HCT116 (cell line): ENCODE measurements at regions not wholly inside any gene's neighbourhood (a gene's known extent, or its start where the extent isn't known, plus 50 kb on each side); places are given as distances from the start of the nearest gene placed in this dataset.

ENCODE experiments used
- ATAC-seq: fragments of 200-7000 bp; cut with Tn5 transposase; 2 replicates; pipeline ENCODE4 v1.9.1; 2020; ENCODE audit warnings: mild to moderate bottlenecking, moderate library complexity
- BruUV-seq: library from RNA; stranded (reverse); fragments of 400-500 nt; replicated peaks from 2 replicates; lab custom pipeline; 2021; lab: Mats Ljungman, UMichigan
- CTCF ChIA-PET: fragments of 300-600 bp; sonication (Branson Sonifier 250); formaldehyde crosslinking; loops from one replicate; lab custom pipeline; 2021; ENCODE audit warnings: antibody characterized with exemption; lab: Charles Lee
- POLR2A ChIA-PET: fragments of 300-600, 350-600 bp; sonication (Branson Sonifier 250); formaldehyde crosslinking; loops from one replicate; lab custom pipeline; 2021; ENCODE audit warnings: antibody characterized with exemption; lab: Charles Lee
- RAD21 ChIA-PET, 2 experiments: fragments of 300-600 bp; sonication (Branson Sonifier 250); formaldehyde crosslinking; loops; one replicate each; lab custom pipeline; 2023; ENCODE audit warnings: low total read pairs in 2 of 2; ENCODE audit not compliant: uncharacterized antibody in 2 of 2, unreplicated experiment in 2 of 2, low non-redundant PET in 1 of 2; lab: Charles Lee
- DNase-seq: peaks from one replicate; pipeline ENCODE4 v3.0.0-alpha.2; 2010; ENCODE audit warnings: low read depth, low spot score
- H2AFZ ChIP-seq: fragments of 200-600 bp; shearing (Covaris generic), sonication (generic); 2 replicates; pipeline ENCODE4 v1.6.1; 2017; ENCODE audit warnings: low read depth, mixed run types, mixed read lengths, antibody characterized with exemption, low read length; ENCODE audit not compliant: poor library complexity, severe bottlenecking
- H3K27ac ChIP-seq: 2 replicates; pipeline ENCODE4 v1.5.1; 2012; ENCODE audit warnings: low read depth, low read length
- H3K27me3 ChIP-seq: fragments of 200-600 bp; sonication (generic); 2 replicates; pipeline ENCODE4 v1.6.1; 2016; ENCODE audit warnings: mixed run types, low read length, mixed read lengths; ENCODE audit not compliant: insufficient read depth
- H3K36me3 ChIP-seq, 2 experiments: fragments of 200-500 bp in 1 of 2; fragments of 200-600 bp in 1 of 2; sonication (Bioruptor generic) in 1 of 2; sonication (generic) in 1 of 2; 2 replicates each; pipeline versions ENCODE4 v1.5.1 to v1.6.1; 2014 to 2016; ENCODE audit warnings: low read length in 2 of 2, inconsistent platforms in 1 of 2, mixed read lengths in 1 of 2, mixed run types in 1 of 2; ENCODE audit not compliant: insufficient read depth in 2 of 2, control insufficient read depth in 1 of 2
- H3K4me1 ChIP-seq, 2 experiments: fragments of 200-600 bp in 1 of 2; sonication (generic) in 1 of 2; 2 replicates each; pipeline versions ENCODE4 v1.5.1 to v1.6.1; 2012 to 2017; ENCODE audit warnings: low read length in 2 of 2, inconsistent platforms in 1 of 2, mild to moderate bottlenecking in 1 of 2, mixed read lengths in 1 of 2, mixed run types in 1 of 2, moderate library complexity in 1 of 2; ENCODE audit not compliant: insufficient read depth in 2 of 2, control insufficient read depth in 1 of 2
- H3K4me2 ChIP-seq: fragments of 200-600 bp; sonication (generic); 2 replicates; pipeline ENCODE4 v1.6.1; 2017; ENCODE audit warnings: mixed run types, low read length, mixed read lengths
- H3K4me3 ChIP-seq, 2 experiments: fragments of 200-600 bp in 1 of 2; sonication (generic) in 1 of 2; replicated peaks in 1 of 2; 2 replicates each; pipeline ENCODE4 v1.5.1; 2011 to 2016; ENCODE audit warnings: low read length in 2 of 2, control low read depth in 1 of 2, low read depth in 1 of 2, mild to moderate bottlenecking in 1 of 2, mixed read lengths in 1 of 2, mixed run types in 1 of 2
- H3K79me2 ChIP-seq: fragments of 200-600 bp; sonication (generic); 2 replicates; pipeline ENCODE4 v1.6.1; 2017; ENCODE audit warnings: mild to moderate bottlenecking, mixed run types, low read length, moderate library complexity, mixed read lengths; ENCODE audit not compliant: insufficient read depth
- H3K9ac ChIP-seq: fragments of 200-600 bp; sonication (generic); 2 replicates; pipeline ENCODE4 v1.6.1; 2016; ENCODE audit warnings: low read length, mixed read lengths
- H3K9me2 ChIP-seq: fragments of 200-600 bp; sonication (generic), shearing (Covaris generic); 2 replicates; pipeline ENCODE4 v1.6.1; 2017; ENCODE audit warnings: mixed run types, mild to moderate bottlenecking, moderate library complexity; ENCODE audit not compliant: insufficient read depth
- H3K9me3 ChIP-seq, 2 experiments: fragments of 200-500 bp in 1 of 2; fragments of 200-600 bp in 1 of 2; sonication (Bioruptor generic) in 1 of 2; sonication (generic) in 1 of 2; 2 replicates each; pipeline ENCODE4 v1.6.1; 2014 to 2017; ENCODE audit warnings: low read length in 2 of 2, mixed read lengths in 2 of 2, inconsistent platforms in 1 of 2, low read depth in 1 of 2, mild to moderate bottlenecking in 1 of 2, mixed run types in 1 of 2, moderate library complexity in 1 of 2; ENCODE audit not compliant: control insufficient read depth in 1 of 2, insufficient read depth in 1 of 2
- H4K20me1 ChIP-seq: fragments of 200-600 bp; sonication (generic), shearing (Covaris generic); 2 replicates; pipeline ENCODE4 v1.6.1; 2017; ENCODE audit warnings: mixed run types, mild to moderate bottlenecking, moderate library complexity; ENCODE audit not compliant: insufficient read depth
- CEBPB ChIP-seq: IDR thresholded peaks from 2 replicates; pipeline ENCODE4 v1.6.1; 2012; ENCODE audit warnings: low read depth
- EZH2phosphoT487 ChIP-seq: fragments of 200-600 bp; IDR thresholded peaks from 2 replicates; pipeline ENCODE4 v1.6.1; 2018; ENCODE audit warnings: antibody characterized with exemption, borderline replicate concordance
- JUND ChIP-seq: IDR thresholded peaks from 2 replicates; pipeline ENCODE4 v1.6.1; 2012
- POLR2A ChIP-seq: IDR thresholded peaks from 2 replicates; pipeline ENCODE4 v1.7.0; 2011; ENCODE audit warnings: borderline replicate concordance; ENCODE audit not compliant: insufficient read depth, insufficient read length; ENCODE audit errors: extremely low read depth
- POLR2AphosphoS5 ChIP-seq: IDR thresholded peaks from 2 replicates; pipeline ENCODE4 v1.6.1; 2011; ENCODE audit warnings: mild to moderate bottlenecking, low read depth, low read length, moderate library complexity
- RAD21 ChIP-seq: IDR thresholded peaks from 2 replicates; pipeline ENCODE4 v1.6.1; 2012; ENCODE audit warnings: low read depth, mild to moderate bottlenecking
- SP1 ChIP-seq: IDR thresholded peaks from 2 replicates; pipeline ENCODE4 v1.6.1; 2012; ENCODE audit warnings: low read depth
- SRF ChIP-seq: IDR thresholded peaks from 2 replicates; pipeline ENCODE4 v1.6.1; 2012; ENCODE audit warnings: low read depth
- YY1 ChIP-seq: IDR thresholded peaks from 2 replicates; pipeline ENCODE4 v1.6.1; 2011; ENCODE audit warnings: low read length, low read depth, moderate library complexity, mild to moderate bottlenecking; ENCODE audit not compliant: insufficient replicate concordance; ENCODE audit errors: extremely low read depth
- intact Hi-C: fragments of 100-400 bp; cut with micrococcal nuclease; formaldehyde crosslinking; loops from 2 replicates; pipeline ENCODE4 v1.10.0; 2022
- TF ChIP-seq, protein P1 (sequence below): IDR thresholded peaks from 2 replicates; pipeline ENCODE4 v1.6.1; 2011; ENCODE audit warnings: mild to moderate bottlenecking, low read length, moderate library complexity; ENCODE audit not compliant: insufficient replicate concordance; ENCODE audit errors: extremely low read depth
- TF ChIP-seq, protein P2 (sequence below): IDR thresholded peaks from 2 replicates; pipeline ENCODE4 v1.6.1; 2012

DNA sequence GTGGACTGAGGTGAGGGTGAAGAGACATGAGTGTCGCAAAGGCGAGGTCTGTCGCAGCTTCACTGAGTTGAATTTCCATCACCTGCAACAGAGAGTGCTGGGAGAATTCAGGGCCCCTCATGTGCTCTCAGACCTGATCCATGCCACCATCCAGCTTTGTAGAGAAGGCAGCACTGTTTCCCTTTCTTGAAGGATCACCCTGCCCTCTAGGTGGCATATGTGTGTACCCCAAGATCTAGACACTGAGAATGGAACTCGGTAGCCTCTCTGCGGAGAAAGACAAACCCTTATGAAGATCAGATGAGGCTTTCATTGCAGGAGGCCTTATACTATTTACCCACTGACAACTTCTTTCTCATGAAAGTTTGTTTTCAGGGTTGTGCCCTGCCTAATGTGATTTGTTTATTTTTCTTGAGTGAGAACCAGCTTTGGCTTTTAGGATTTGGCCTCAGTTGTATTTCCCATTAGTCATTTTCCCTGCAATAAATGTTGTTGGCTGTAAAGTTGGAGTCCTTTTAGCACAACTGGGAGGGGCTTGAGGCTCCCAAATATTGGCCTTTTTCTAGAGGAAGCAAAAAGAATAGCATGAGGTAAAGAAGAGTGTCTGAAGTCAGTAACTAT is 811.3 kb downstream of the DHX35 start:
- H2AFZ ChIP-seq = no peak overlapping the region
- H3K9ac ChIP-seq = no peak overlapping the region
- H3K4me2 ChIP-seq = no peak overlapping the region
- no peaks in the 10 kb centered on the region for H3K36me3 ChIP-seq
- H3K27ac ChIP-seq = no peak overlapping the region
- no peaks in the 10 kb centered on the region for H3K27me3 ChIP-seq
- intact Hi-C loops = no loop called here
- no peaks in the 10 kb centered on the region for H3K79me2 ChIP-seq
- BruUV-seq = no TSS peak
- ChIA-PET CTCF (no interaction called here), RAD21 (no interaction called here), POLR2A (no interaction called here)
- DNase-seq (no peak), ATAC-seq (no peak)
- H3K4me1 ChIP-seq = no peaks in the 10 kb centered on the region
- peaks cover 4 to 19% of the 10 kb centered on the region in 2 experiments; a peak in 2 of 4 replicates for H3K9me3 ChIP-seq
- no peaks in the 10 kb centered on the region for H4K20me1 ChIP-seq
- H3K4me3 ChIP-seq = no peak overlapping the region
- no peaks in the 10 kb centered on the region for H3K9me2 ChIP-seq
- TF ChIP-seq JUND (no peak), POLR2A (no peak), EZH2phosphoT487 (no peak), SP1 (no peak), SRF (no peak), POLR2AphosphoS5 (no peak), CEBPB (no peak), YY1 (no peak), RAD21 (no peak)
- TF ChIP-seq, protein P1, sequence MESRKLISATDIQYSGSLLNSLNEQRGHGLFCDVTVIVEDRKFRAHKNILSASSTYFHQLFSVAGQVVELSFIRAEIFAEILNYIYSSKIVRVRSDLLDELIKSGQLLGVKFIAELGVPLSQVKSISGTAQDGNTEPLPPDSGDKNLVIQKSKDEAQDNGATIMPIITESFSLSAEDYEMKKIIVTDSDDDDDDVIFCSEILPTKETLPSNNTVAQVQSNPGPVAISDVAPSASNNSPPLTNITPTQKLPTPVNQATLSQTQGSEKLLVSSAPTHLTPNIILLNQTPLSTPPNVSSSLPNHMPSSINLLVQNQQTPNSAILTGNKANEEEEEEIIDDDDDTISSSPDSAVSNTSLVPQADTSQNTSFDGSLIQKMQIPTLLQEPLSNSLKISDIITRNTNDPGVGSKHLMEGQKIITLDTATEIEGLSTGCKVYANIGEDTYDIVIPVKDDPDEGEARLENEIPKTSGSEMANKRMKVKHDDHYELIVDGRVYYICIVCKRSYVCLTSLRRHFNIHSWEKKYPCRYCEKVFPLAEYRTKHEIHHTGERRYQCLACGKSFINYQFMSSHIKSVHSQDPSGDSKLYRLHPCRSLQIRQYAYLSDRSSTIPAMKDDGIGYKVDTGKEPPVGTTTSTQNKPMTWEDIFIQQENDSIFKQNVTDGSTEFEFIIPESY = no peak
- TF ChIP-seq, protein P2, sequence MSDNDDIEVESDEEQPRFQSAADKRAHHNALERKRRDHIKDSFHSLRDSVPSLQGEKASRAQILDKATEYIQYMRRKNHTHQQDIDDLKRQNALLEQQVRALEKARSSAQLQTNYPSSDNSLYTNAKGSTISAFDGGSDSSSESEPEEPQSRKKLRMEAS = no peak
